ENCODE measurements at regions not wholly inside any gene's neighbourhood (a gene's known extent, or its start where the extent isn't known, plus 50 kb on each side); places are given as distances from the start of the nearest gene placed in this dataset.
"Not testable (repeated sequence)": the region's sequence is repeated elsewhere in the genome, so short reads cannot be mapped to it uniquely, and the experiment has no call there.

- no peak overlapping the region for H3K4me3 ChIP-seq (ENCODE audit: low read depth, low read length)
- TF ChIP-seq CTCF (IDR thresholded peaks at IDR 0.05; ENCODE audit: borderline replicate concordance, insufficient read depth, low read depth, low read length), result no peak
Measured at GRCh38 chr10:6707352-6707751, 127.3 kb upstream of the PRKCQ start.

GRCh38 chr10:6706725-6707124 lies 126.6 kb upstream of the PRKCQ start:
- no peak for TF ChIP-seq CTCF (IDR thresholded peaks at IDR 0.05; ENCODE audit: borderline replicate concordance, insufficient read depth, low read depth, low read length)

GRCh38 chr10:6704896-6705295 lies 124.8 kb upstream of the PRKCQ start:
- no peak for TF ChIP-seq CTCF (IDR thresholded peaks at IDR 0.05; ENCODE audit: borderline replicate concordance, insufficient read depth, low read depth, low read length)
- no peak overlapping the region for H3K4me3 ChIP-seq (ENCODE audit: low read depth, low read length)

More at GRCh38 chr10:6706725-6707124, 126.6 kb upstream of the PRKCQ start:
- no peak overlapping the region for H3K4me3 ChIP-seq (ENCODE audit: low read depth, low read length)

- not testable (repeated sequence) for H3K4me3 ChIP-seq (ENCODE audit: low read depth, low read length)
Measured at GRCh38 chr10:6702833-6703232, 122.8 kb upstream of the PRKCQ start.

GRCh38 chr10:6702030-6702429 lies 122.0 kb upstream of the PRKCQ start:
- no peak for TF ChIP-seq CTCF (IDR thresholded peaks at IDR 0.05; ENCODE audit: borderline replicate concordance, insufficient read depth, low read depth, low read length)
- no peak overlapping the region for H3K4me3 ChIP-seq (ENCODE audit: low read depth, low read length)

GRCh38 chr10:6701289-6701688 lies 121.2 kb upstream of the PRKCQ start:
- TF ChIP-seq CTCF (IDR thresholded peaks at IDR 0.05; ENCODE audit: borderline replicate concordance, insufficient read depth, low read depth, low read length), result peak; percentile 22; the same call in 1 of the 2 replicates
- H3K4me3 ChIP-seq (ENCODE audit: low read depth, low read length), result no peak overlapping the region

- no peak for TF ChIP-seq CTCF (IDR thresholded peaks at IDR 0.05; ENCODE audit: borderline replicate concordance, insufficient read depth, low read depth, low read length)
- no peak overlapping the region for H3K4me3 ChIP-seq (ENCODE audit: low read depth, low read length)
Measured at GRCh38 chr10:6700066-6700465, 120.0 kb upstream of the PRKCQ start.

GRCh38 chr10:6699336-6699735 lies 119.3 kb upstream of the PRKCQ start:
- no peak overlapping the region for H3K4me3 ChIP-seq (ENCODE audit: low read depth, low read length)
- TF ChIP-seq CTCF (IDR thresholded peaks at IDR 0.05; ENCODE audit: borderline replicate concordance, insufficient read depth, low read depth, low read length), result no peak

Data from GM12875 (cell line).